ENCODE measurements at regions not wholly inside any gene's neighbourhood (a gene's known extent, or its start where the extent isn't known, plus 50 kb on each side); places are given as distances from the start of the nearest gene placed in this dataset.

- Mint-ChIP-seq H3K36me3 (ENCODE audit: unreplicated experiment) (no peaks in the 10 kb centered on the region), H3K27ac (ENCODE audit: unreplicated experiment) (no peak overlapping the region), H3K4me3 (ENCODE audit: unreplicated experiment) (no peak overlapping the region), H3K27me3 (ENCODE audit: unreplicated experiment) (peaks cover 2% of the 10 kb centered on the region), H3K4me1 (ENCODE audit: low read depth, unreplicated experiment) (no peaks in the 10 kb centered on the region), H3K9me3 (ENCODE audit: unreplicated experiment) (peaks cover 2% of the 10 kb centered on the region)
- DNase-seq, result no peak
- TF ChIP-seq CTCF (IDR thresholded peaks at IDR 0.05; ENCODE audit: partially characterized antibody, unreplicated experiment), result no peak
Observed at GRCh38 chr10:8306685-8307364, 252.3 kb downstream of the GATA3 start.

GRCh38 chr10:8310930-8311329 is 256.4 kb downstream of the GATA3 start:
- Mint-ChIP-seq H3K4me3 (ENCODE audit: unreplicated experiment) (no peak overlapping the region), H3K27ac (ENCODE audit: unreplicated experiment) (no peak overlapping the region), H3K27me3 (ENCODE audit: unreplicated experiment) (peaks cover 2% of the 10 kb centered on the region), H3K36me3 (ENCODE audit: unreplicated experiment) (no peaks in the 10 kb centered on the region), H3K9me3 (ENCODE audit: unreplicated experiment) (no peaks in the 10 kb centered on the region), H3K4me1 (ENCODE audit: low read depth, unreplicated experiment) (peaks cover 3% of the 10 kb centered on the region)
- DNase-seq, result no peak
- no peak for TF ChIP-seq CTCF (IDR thresholded peaks at IDR 0.05; ENCODE audit: partially characterized antibody, unreplicated experiment)

- no peaks in the 10 kb centered on the region for H3K27me3 Mint-ChIP-seq (ENCODE audit: unreplicated experiment)
Observed at GRCh38 chr10:8311526-8312070, 257.1 kb downstream of the GATA3 start.

GRCh38 chr10:8312079-8312478 is 257.6 kb downstream of the GATA3 start:
- TF ChIP-seq CTCF (IDR thresholded peaks at IDR 0.05; ENCODE audit: partially characterized antibody, unreplicated experiment), result no peak
- Mint-ChIP-seq H3K4me1 (ENCODE audit: low read depth, unreplicated experiment) (peaks cover 3% of the 10 kb centered on the region), H3K9me3 (ENCODE audit: unreplicated experiment) (no peaks in the 10 kb centered on the region), H3K36me3 (ENCODE audit: unreplicated experiment) (no peaks in the 10 kb centered on the region), H3K4me3 (ENCODE audit: unreplicated experiment) (no peak overlapping the region), H3K27ac (ENCODE audit: unreplicated experiment) (no peak overlapping the region), H3K27me3 (ENCODE audit: unreplicated experiment) (no peaks in the 10 kb centered on the region)
- no peak for DNase-seq

More at GRCh38 chr10:8311526-8312070, 257.1 kb downstream of the GATA3 start:
- DNase-seq, result no peak
- Mint-ChIP-seq H3K36me3 (ENCODE audit: unreplicated experiment) (no peaks in the 10 kb centered on the region), H3K27ac (ENCODE audit: unreplicated experiment) (no peak overlapping the region), H3K9me3 (ENCODE audit: unreplicated experiment) (no peaks in the 10 kb centered on the region), H3K4me3 (ENCODE audit: unreplicated experiment) (no peak overlapping the region), H3K4me1 (ENCODE audit: low read depth, unreplicated experiment) (peaks cover 3% of the 10 kb centered on the region)
- no peak for TF ChIP-seq CTCF (IDR thresholded peaks at IDR 0.05; ENCODE audit: partially characterized antibody, unreplicated experiment)

- Mint-ChIP-seq H3K4me1 (ENCODE audit: low read depth, unreplicated experiment) (peaks cover 3% of the 10 kb centered on the region), H3K27me3 (ENCODE audit: unreplicated experiment) (no peaks in the 10 kb centered on the region), H3K36me3 (ENCODE audit: unreplicated experiment) (no peaks in the 10 kb centered on the region), H3K4me3 (ENCODE audit: unreplicated experiment) (no peak overlapping the region), H3K27ac (ENCODE audit: unreplicated experiment) (no peak overlapping the region), H3K9me3 (ENCODE audit: unreplicated experiment) (no peaks in the 10 kb centered on the region)
- no peak for TF ChIP-seq CTCF (IDR thresholded peaks at IDR 0.05; ENCODE audit: partially characterized antibody, unreplicated experiment)
- no peak for DNase-seq
Observed at GRCh38 chr10:8312781-8313180, 258.3 kb downstream of the GATA3 start.
